GM12865 (cell line): ENCODE measurements at regions not wholly inside any gene's neighbourhood (a gene's known extent, or its start where the extent isn't known, plus 50 kb on each side); places are given as distances from the start of the nearest gene placed in this dataset.

Source experiments
- DNase-seq: peaks from one replicate; pipeline ENCODE4 v3.0.0; 2010; ENCODE audit warnings: low read depth
- H3K4me3 ChIP-seq: 2 replicates; pipeline ENCODE4 v1.5.1; 2011; ENCODE audit warnings: mild to moderate bottlenecking, low read depth, low read length, control low read depth
- CTCF ChIP-seq: IDR thresholded peaks from 2 replicates; pipeline ENCODE4 v1.5.1; 2011; ENCODE audit warnings: low read length, control low read depth, low read depth, inconsistent platforms; ENCODE audit not compliant: insufficient read depth; ENCODE audit errors: missing control alignments

- no peak for TF ChIP-seq CTCF
- DNase-seq = no peak
- no peak overlapping the region for H3K4me3 ChIP-seq
These were observed 101.6 kb upstream of the RUNX1 start for GRCh38 chr21:35150562-35151226.

DNA sequence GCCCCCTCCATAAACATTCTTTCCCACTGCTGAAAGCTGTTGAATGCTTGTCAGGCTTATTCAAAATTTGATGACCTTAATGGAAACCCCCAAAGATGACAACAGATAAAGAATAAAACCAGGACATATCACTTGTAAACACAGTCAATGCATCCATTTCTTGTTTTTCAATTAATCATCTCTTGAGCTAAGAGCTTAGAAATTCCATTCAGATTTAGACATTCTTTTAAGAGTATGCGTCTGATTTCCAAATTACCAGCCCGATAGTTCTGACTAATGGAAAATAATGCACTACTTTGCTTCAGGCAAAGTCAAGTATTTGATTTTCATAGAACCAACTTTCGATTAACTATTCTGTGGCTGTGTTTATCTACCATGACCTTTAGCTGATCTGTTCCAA lies 100.6 kb upstream of the RUNX1 start:
- no peak for TF ChIP-seq CTCF

DNA sequence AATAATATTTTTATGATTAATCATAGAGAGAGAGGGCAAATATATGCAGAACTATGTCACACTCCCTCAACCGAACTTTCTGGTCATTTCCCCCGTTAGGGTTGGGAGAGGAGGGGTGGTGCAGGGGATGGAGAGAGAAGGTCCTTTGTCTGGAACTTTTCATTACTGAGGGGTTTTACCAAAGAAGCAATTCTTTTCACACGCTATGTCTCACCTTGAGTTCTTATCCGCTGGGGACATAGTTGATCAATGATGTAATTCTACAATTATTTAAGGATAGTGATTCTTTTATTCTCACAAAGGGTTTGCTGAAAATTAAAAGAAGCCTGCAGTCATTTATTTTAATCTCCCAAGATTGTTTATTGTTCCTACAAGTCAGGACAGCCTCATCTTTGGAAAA lies 98.3 kb upstream of the RUNX1 start:
- no peak overlapping the region for H3K4me3 ChIP-seq
- DNase-seq = no peak
- TF ChIP-seq CTCF = no peak

More for the DNA sequence above, 100.6 kb upstream of the RUNX1 start:
- H3K4me3 ChIP-seq = no peak overlapping the region
- DNase-seq = no peak

GRCh38 chr21:35145626-35146233 lies 96.6 kb upstream of the RUNX1 start:
- no peak for DNase-seq
- TF ChIP-seq CTCF = no peak
- H3K4me3 ChIP-seq = no peak overlapping the region

DNA sequence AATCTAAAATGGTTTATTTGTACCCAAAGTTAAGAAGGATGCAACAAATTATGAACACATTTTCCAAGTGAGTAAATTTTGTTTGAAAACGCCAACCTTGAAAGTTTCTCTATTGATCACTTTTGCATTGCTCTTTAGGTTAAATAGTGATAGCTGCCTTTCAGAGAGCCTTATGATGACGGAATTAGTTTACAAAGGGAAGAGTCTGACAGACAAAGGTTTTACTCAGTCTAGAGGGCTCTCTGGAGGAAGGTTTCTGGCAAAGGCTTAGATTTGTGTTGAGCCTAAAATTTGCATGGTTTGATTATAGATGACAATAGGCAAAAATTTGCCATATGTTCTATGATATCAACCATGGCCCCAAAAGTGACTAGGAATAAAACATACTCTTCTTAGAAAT lies 95.9 kb upstream of the RUNX1 start:
- no peak for DNase-seq
- TF ChIP-seq CTCF = no peak
- H3K4me3 ChIP-seq = no peak overlapping the region

- H3K4me3 ChIP-seq = no peak overlapping the region
- no peak for TF ChIP-seq CTCF
- no peak for DNase-seq
These were observed 93.1 kb upstream of the RUNX1 start for GRCh38 chr21:35142036-35142815.
